Vagina (tissue), 2 donors: ENCODE measurements at regions not wholly inside any gene's neighbourhood (a gene's known extent, or its start where the extent isn't known, plus 50 kb on each side); places are given as distances from the start of the nearest gene placed in this dataset.

Experiments
- DNase-seq, 2 donors: peaks; one replicate each; pipeline ENCODE4 v3.0.0-alpha.2; 2017; ENCODE audit errors: extremely low spot score in 2 of 2
- H3K27ac ChIP-seq: fragments of 200-600 bp; sonication (generic); one replicate; pipeline ENCODE4 v1.5.1; 2019
- H3K27me3 ChIP-seq: fragments of 200-600 bp; sonication (generic); one replicate; pipeline ENCODE4 v1.5.1; 2019
- H3K36me3 ChIP-seq, 2 donors: fragments of 200-600 bp; sonication (generic); one replicate each; pipeline ENCODE4 v1.5.1; 2017 to 2019
- H3K4me1 ChIP-seq: fragments of 200-600 bp; sonication (generic); one replicate; pipeline ENCODE4 v1.5.1; 2019
- H3K4me3 ChIP-seq, 2 donors: fragments of 200-600 bp; sonication (generic); 1 replicate in 1 of 2; 2 replicates in 1 of 2; pipeline ENCODE4 v1.5.1; 2016 to 2019
- H3K9me3 ChIP-seq: fragments of 200-600 bp; sonication (generic); one replicate; pipeline ENCODE4 v1.5.1; 2019
- POLR2A ChIP-seq, 2 donors: fragments of 450-650 bp; IDR thresholded peaks; one replicate each; pipeline ENCODE4 v1.6.1; 2017; ENCODE audit warnings: antibody characterized with exemption in 2 of 2, mild to moderate bottlenecking in 2 of 2, moderate library complexity in 2 of 2
- POLR2AphosphoS5 ChIP-seq, 2 donors: sonication (generic); formaldehyde crosslinking; IDR thresholded peaks; one replicate each; pipeline ENCODE4 v1.9.0; 2017; ENCODE audit warnings: antibody characterized with exemption in 2 of 2, mild to moderate bottlenecking in 2 of 2, low read depth in 1 of 2; ENCODE audit not compliant: insufficient read depth in 1 of 2
- intact Hi-C: fragments of 100-400 bp; cut with DNase I; formaldehyde crosslinking; loops from one replicate; pipeline ENCODE4 v1.15.1; 2023
- TF ChIP-seq, protein P1 (sequence below), 3 experiments: fragments of 450-650 bp in 2 of 3; fragments of 200-600 bp in 1 of 3; sonication (generic) in 1 of 3; IDR thresholded peaks; one replicate each; pipeline ENCODE4 v1.5.1; 2017 to 2019; ENCODE audit warnings: antibody characterized with exemption in 3 of 3, mild to moderate bottlenecking in 2 of 3, moderate library complexity in 2 of 3

DNA sequence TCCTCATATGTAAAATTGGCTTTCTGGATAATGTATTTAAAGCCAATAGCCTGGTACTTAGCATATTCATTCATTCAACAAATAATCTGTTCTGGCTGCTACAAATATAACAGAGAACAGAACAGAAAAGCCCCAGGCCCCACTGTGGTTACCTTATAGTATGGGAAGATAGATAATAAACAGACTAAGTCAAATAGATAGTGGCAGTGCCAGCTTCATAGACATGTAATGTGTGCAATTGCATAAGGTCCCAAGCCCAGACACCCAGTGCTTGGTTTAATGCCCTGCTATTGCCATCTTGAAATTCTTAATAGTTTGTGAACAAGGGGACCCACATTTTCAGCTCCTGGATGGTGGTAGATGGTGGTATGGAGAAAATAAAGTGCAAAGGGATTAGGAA is 320.2 kb upstream of the USP15 start:
- Histone ChIP-seq H3K36me3 (no peaks in the 10 kb centered on the region), H3K27me3 (no peaks in the 10 kb centered on the region), H3K9me3 (no peaks in the 10 kb centered on the region), H3K27ac (no peak overlapping the region), H3K4me3 (no peak overlapping the region), H3K4me1 (no peaks in the 10 kb centered on the region)
- intact Hi-C loops = no loop called here
- TF ChIP-seq, protein P1, sequence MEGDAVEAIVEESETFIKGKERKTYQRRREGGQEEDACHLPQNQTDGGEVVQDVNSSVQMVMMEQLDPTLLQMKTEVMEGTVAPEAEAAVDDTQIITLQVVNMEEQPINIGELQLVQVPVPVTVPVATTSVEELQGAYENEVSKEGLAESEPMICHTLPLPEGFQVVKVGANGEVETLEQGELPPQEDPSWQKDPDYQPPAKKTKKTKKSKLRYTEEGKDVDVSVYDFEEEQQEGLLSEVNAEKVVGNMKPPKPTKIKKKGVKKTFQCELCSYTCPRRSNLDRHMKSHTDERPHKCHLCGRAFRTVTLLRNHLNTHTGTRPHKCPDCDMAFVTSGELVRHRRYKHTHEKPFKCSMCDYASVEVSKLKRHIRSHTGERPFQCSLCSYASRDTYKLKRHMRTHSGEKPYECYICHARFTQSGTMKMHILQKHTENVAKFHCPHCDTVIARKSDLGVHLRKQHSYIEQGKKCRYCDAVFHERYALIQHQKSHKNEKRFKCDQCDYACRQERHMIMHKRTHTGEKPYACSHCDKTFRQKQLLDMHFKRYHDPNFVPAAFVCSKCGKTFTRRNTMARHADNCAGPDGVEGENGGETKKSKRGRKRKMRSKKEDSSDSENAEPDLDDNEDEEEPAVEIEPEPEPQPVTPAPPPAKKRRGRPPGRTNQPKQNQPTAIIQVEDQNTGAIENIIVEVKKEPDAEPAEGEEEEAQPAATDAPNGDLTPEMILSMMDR (IDR thresholded peaks at IDR 0.05) = no peak
- TF ChIP-seq POLR2AphosphoS5 (IDR thresholded peaks at IDR 0.05; ENCODE audit: insufficient read depth in 1 of 2, low read depth in 1 of 2) (no peak), POLR2A (IDR thresholded peaks at IDR 0.05) (no peak)
- no peak for DNase-seq

DNA sequence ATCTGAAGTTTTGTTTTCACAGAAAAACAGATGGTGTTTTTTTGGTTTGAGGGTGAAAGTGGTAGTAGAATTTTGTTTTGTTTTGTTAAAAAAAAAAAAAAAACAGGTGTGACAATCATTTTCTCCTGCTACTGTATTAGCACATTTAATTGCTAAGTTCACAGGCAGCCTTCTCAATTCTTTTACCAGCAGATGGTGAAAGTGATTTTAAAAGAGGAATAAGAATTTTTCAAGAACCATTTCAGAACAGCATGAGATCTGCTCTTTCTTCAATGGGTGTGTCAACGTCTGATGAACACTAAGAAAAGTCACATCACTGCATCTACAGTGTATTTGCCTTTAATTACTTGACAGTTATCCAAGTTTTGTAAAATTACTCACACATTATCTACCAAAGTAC is 303.7 kb upstream of the USP15 start:
- H3K9me3 ChIP-seq = no peaks in the 10 kb centered on the region
- H3K27me3 ChIP-seq = no peaks in the 10 kb centered on the region
- intact Hi-C loops = no loop called here
- no peak for TF ChIP-seq POLR2A (IDR thresholded peaks at IDR 0.05)
- no peak for TF ChIP-seq POLR2AphosphoS5 (IDR thresholded peaks at IDR 0.05; ENCODE audit: insufficient read depth in 1 of 2, low read depth in 1 of 2)
- TF ChIP-seq, protein P1 (IDR thresholded peaks at IDR 0.05) = no peak
- H3K36me3 ChIP-seq = no peaks in the 10 kb centered on the region
- H3K4me1 ChIP-seq = no peaks in the 10 kb centered on the region
- no peak for DNase-seq
- no peak overlapping the region for H3K4me3 ChIP-seq
- no peak overlapping the region for H3K27ac ChIP-seq

DNA sequence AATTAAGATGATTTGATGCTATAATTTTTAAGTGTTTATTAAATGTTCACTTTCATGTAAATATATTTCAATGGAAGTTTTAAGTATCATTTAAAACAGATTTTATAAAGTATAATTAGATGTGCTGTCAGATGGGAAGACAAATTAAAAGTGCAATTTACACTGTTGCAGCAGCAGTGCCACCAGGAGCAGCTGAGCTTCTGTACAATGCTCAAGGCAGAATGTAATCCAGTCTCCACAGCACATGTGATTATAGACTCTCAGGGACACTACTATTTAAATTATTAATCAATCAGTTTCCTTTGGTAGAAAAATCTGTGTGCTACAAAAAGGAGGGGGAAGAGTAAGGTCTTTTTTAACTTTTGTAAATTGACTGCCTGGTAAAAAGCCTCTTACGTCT is 285.7 kb upstream of the USP15 start:
- Histone ChIP-seq H3K4me1 (no peaks in the 10 kb centered on the region), H3K27me3 (no peaks in the 10 kb centered on the region), H3K36me3 (no peaks in the 10 kb centered on the region), H3K4me3 (no peak overlapping the region), H3K27ac (no peak overlapping the region), H3K9me3 (no peaks in the 10 kb centered on the region)
- TF ChIP-seq, protein P1 (IDR thresholded peaks at IDR 0.05) = no peak
- TF ChIP-seq POLR2A (IDR thresholded peaks at IDR 0.05) (no peak), POLR2AphosphoS5 (IDR thresholded peaks at IDR 0.05; ENCODE audit: insufficient read depth in 1 of 2, low read depth in 1 of 2) (no peak)
- intact Hi-C loops = no loop called here
- no peak for DNase-seq

DNA sequence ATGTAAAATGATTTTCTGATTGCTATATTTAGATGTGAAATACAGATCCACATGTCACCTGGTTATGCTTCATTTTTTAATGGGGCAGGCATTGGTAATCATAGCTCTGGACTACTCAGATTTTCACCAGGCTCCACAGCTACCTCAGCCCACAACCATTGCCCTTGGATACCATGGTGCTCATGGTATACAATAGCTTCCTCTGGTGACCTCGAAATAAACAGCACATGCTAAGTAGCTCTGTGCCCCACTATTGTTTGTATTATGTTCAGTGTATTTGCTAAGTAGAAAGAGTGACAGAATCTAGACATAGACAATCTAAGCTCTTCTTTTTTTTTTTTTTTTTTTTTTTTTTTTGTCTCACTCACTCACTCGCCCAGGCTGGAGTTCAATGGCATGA is 274.4 kb upstream of the USP15 start:
- DNase-seq = no peak
- Histone ChIP-seq H3K4me3 (no peak overlapping the region), H3K36me3 (no peaks in the 10 kb centered on the region), H3K4me1 (no peaks in the 10 kb centered on the region), H3K9me3 (no peaks in the 10 kb centered on the region), H3K27me3 (no peaks in the 10 kb centered on the region), H3K27ac (no peak overlapping the region)
- intact Hi-C loops = no loop called here
- TF ChIP-seq POLR2A (IDR thresholded peaks at IDR 0.05) = no peak
- TF ChIP-seq, protein P1 (IDR thresholded peaks at IDR 0.05) = no peak
- no peak for TF ChIP-seq POLR2AphosphoS5 (IDR thresholded peaks at IDR 0.05; ENCODE audit: insufficient read depth in 1 of 2, low read depth in 1 of 2)

DNA sequence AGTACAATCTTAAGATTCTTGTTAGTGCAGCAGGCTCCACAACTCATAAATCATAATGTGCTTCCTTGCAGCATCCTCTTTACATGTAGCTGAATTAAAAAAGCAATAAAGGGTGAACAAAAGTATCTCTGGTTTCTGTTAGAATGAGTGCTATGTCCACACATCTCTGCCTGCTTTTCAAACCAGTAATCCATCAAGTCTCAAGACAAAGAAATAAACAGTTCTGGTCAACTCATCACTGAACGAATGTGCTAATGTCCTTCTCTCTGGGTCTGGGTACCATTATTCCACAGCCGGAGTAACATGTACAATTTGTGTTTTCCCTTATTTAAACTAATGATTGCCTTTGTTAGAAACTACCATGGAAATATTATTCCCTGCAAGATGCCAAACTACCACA is 273.0 kb upstream of the USP15 start:
- Histone ChIP-seq H3K4me3 (no peak overlapping the region), H3K9me3 (no peaks in the 10 kb centered on the region), H3K27me3 (no peaks in the 10 kb centered on the region), H3K4me1 (no peaks in the 10 kb centered on the region), H3K27ac (no peak overlapping the region), H3K36me3 (no peaks in the 10 kb centered on the region)
- TF ChIP-seq, protein P1 (IDR thresholded peaks at IDR 0.05) = no peak
- TF ChIP-seq POLR2A (IDR thresholded peaks at IDR 0.05) (no peak), POLR2AphosphoS5 (IDR thresholded peaks at IDR 0.05; ENCODE audit: insufficient read depth in 1 of 2, low read depth in 1 of 2) (no peak)
- intact Hi-C loops = no loop called here
- no peak for DNase-seq
